Nephron (organoid): ENCODE measurements at regions not wholly inside any gene's neighbourhood (a gene's known extent, or its start where the extent isn't known, plus 50 kb on each side); places are given as distances from the start of the nearest gene placed in this dataset.

Experiments used
- H3K27ac Mint-ChIP-seq, 3 experiments: 2 replicates each; pipeline ENCODE4 v1.8.0; 2020; ENCODE audit warnings: mixed read lengths in 3 of 3, mild to moderate bottlenecking in 2 of 3, moderate library complexity in 1 of 3
- H3K27me3 Mint-ChIP-seq: 2 replicates; pipeline ENCODE4 v1.8.0; 2021; ENCODE audit warnings: low read depth, mild to moderate bottlenecking, moderate library complexity, mixed read lengths
- H3K36me3 Mint-ChIP-seq: 2 replicates; pipeline ENCODE4 v1.8.0; 2020; ENCODE audit warnings: low read depth, mixed read lengths
- H3K4me1 Mint-ChIP-seq: 2 replicates; pipeline ENCODE4 v1.8.0; 2020; ENCODE audit warnings: mixed read lengths
- H3K4me3 Mint-ChIP-seq, 3 experiments: 2 replicates each; pipeline ENCODE4 v1.8.0; 2020; ENCODE audit warnings: mild to moderate bottlenecking in 3 of 3, mixed read lengths in 3 of 3, moderate library complexity in 2 of 3
- H3K9me3 Mint-ChIP-seq: 2 replicates; pipeline ENCODE4 v1.8.0; 2020; ENCODE audit warnings: mixed read lengths
- CTCF ChIP-seq, 3 experiments: fragments of 200-600 bp; sonication (generic); IDR thresholded peaks; one replicate each; pipeline ENCODE4 v1.5.0; 2021; ENCODE audit warnings: antibody characterized with exemption in 3 of 3; ENCODE audit not compliant: unreplicated experiment in 3 of 3

GRCh38 chr3:99131876-99132275 is 230.4 kb upstream of the DCBLD2 start:
- H3K4me3 Mint-ChIP-seq = no peak overlapping the region
- no peak for TF ChIP-seq CTCF (IDR thresholded peaks at IDR 0.05; ENCODE audit: unreplicated experiment in 3 of 3)
- H3K36me3 Mint-ChIP-seq = no peaks in the 10 kb centered on the region
- peaks cover 5% of the 10 kb centered on the region for H3K9me3 Mint-ChIP-seq
- no peaks in the 10 kb centered on the region for H3K4me1 Mint-ChIP-seq
- no peak overlapping the region for H3K27ac Mint-ChIP-seq
- H3K27me3 Mint-ChIP-seq = no peaks in the 10 kb centered on the region

- no peaks in the 10 kb centered on the region for H3K4me1 Mint-ChIP-seq
- no peak overlapping the region for H3K27ac Mint-ChIP-seq
- no peak overlapping the region for H3K4me3 Mint-ChIP-seq
- no peaks in the 10 kb centered on the region for H3K27me3 Mint-ChIP-seq
- TF ChIP-seq CTCF (IDR thresholded peaks at IDR 0.05; ENCODE audit: unreplicated experiment in 3 of 3) = no peak
- no peaks in the 10 kb centered on the region for H3K36me3 Mint-ChIP-seq
- H3K9me3 Mint-ChIP-seq = no peaks in the 10 kb centered on the region
Measured at GRCh38 chr3:99128725-99129505, 227.4 kb upstream of the DCBLD2 start.

- Mint-ChIP-seq H3K9me3 (no peaks in the 10 kb centered on the region), H3K4me1 (no peaks in the 10 kb centered on the region), H3K36me3 (no peaks in the 10 kb centered on the region), H3K27ac (no peak overlapping the region), H3K4me3 (no peak overlapping the region), H3K27me3 (no peaks in the 10 kb centered on the region)
- TF ChIP-seq CTCF (IDR thresholded peaks at IDR 0.05; ENCODE audit: unreplicated experiment in 3 of 3) = no peak
Measured at GRCh38 chr3:99128235-99128634, 226.7 kb upstream of the DCBLD2 start.

- no peaks in the 10 kb centered on the region for H3K4me1 Mint-ChIP-seq
- H3K4me3 Mint-ChIP-seq = no peak overlapping the region
- TF ChIP-seq CTCF (IDR thresholded peaks at IDR 0.05; ENCODE audit: unreplicated experiment in 3 of 3) = no peak
- no peaks in the 10 kb centered on the region for H3K36me3 Mint-ChIP-seq
- H3K27ac Mint-ChIP-seq = no peak overlapping the region
- H3K27me3 Mint-ChIP-seq = no peaks in the 10 kb centered on the region
- no peaks in the 10 kb centered on the region for H3K9me3 Mint-ChIP-seq
Measured at GRCh38 chr3:99126316-99126715, 224.8 kb upstream of the DCBLD2 start.

GRCh38 chr3:99119385-99119784 is 217.9 kb upstream of the DCBLD2 start:
- H3K4me3 Mint-ChIP-seq = no peak overlapping the region
- no peaks in the 10 kb centered on the region for H3K4me1 Mint-ChIP-seq
- H3K9me3 Mint-ChIP-seq = no peaks in the 10 kb centered on the region
- no peak overlapping the region for H3K27ac Mint-ChIP-seq
- TF ChIP-seq CTCF (IDR thresholded peaks at IDR 0.05; ENCODE audit: unreplicated experiment in 3 of 3) = no peak
- H3K27me3 Mint-ChIP-seq = no peaks in the 10 kb centered on the region
- H3K36me3 Mint-ChIP-seq = no peaks in the 10 kb centered on the region

GRCh38 chr3:99118381-99118780 is 216.9 kb upstream of the DCBLD2 start:
- H3K4me1 Mint-ChIP-seq = no peaks in the 10 kb centered on the region
- H3K4me3 Mint-ChIP-seq = no peak overlapping the region
- no peak for TF ChIP-seq CTCF (IDR thresholded peaks at IDR 0.05; ENCODE audit: unreplicated experiment in 3 of 3)
- no peaks in the 10 kb centered on the region for H3K9me3 Mint-ChIP-seq
- H3K36me3 Mint-ChIP-seq = no peaks in the 10 kb centered on the region
- H3K27ac Mint-ChIP-seq = no peak overlapping the region
- no peaks in the 10 kb centered on the region for H3K27me3 Mint-ChIP-seq
